ENCODE measurements at regions not wholly inside any gene's neighbourhood (a gene's known extent, or its start where the extent isn't known, plus 50 kb on each side); places are given as distances from the start of the nearest gene placed in this dataset.
"Not testable (repeated sequence)": the region's sequence is repeated elsewhere in the genome, so short reads cannot be mapped to it uniquely, and the experiment has no call there.

DNA sequence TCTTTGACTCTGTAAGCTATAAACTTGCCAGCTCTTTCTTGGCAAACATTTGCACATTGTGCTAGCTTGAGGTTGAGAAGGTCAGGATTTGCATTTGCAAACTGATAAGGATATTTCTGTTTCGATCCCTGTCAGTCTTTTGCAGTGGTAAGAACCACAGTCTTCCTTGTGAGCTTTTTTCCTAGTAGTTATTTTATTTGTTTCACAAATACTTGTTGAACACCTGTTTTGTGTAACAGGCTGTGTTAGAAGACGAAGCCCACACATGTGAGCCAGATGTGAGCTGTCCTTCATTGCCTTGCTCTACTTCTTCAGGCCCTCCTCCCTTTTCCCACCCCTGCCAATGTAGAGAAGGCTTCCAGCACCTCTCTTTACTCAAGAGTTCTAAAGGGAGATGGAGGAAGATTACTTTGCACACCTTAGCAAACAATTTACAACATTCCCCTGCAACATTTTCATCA, 327.0 kb upstream of the KLF4 start:
- DNase-seq (ENCODE audit: low read depth, low spot score) = no peak

DNA sequence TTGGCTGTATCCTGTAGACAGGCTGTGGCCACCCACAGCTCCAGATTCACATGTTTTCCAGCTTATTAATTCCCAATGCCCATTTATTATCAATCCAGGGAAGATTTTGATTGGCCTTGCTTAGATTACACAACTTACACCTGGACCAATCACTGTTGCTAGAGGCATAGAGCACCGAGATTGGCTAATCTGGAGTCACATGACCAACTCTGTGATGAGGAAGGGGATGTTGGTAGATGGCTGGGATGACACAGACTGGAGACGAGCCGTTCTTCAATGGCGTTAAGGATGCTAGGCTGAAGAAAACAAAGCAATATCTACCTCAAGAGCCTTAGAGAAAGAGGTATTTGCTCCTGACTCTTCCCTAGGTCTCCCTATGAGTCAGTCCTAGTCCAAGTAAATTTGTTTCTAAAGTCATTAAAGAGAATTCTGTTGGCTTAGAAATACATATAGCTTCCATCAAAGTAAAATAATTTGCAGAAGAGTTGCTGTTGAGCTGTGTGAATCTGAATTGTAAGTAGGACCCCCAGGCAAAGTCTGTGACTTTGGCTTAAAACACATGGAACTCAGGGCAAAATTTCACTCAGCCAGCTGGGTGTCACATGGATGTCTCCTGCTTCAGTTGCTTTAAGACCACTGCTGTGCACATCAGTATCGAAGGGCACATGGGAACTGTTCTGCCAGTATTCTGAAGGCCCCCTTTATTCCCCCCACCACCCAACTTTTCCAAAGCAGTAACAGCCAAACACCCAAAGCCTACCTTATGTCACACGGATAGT, 326.4 kb upstream of the KLF4 start:
- DNase-seq (ENCODE audit: low read depth, low spot score) = no peak

DNA sequence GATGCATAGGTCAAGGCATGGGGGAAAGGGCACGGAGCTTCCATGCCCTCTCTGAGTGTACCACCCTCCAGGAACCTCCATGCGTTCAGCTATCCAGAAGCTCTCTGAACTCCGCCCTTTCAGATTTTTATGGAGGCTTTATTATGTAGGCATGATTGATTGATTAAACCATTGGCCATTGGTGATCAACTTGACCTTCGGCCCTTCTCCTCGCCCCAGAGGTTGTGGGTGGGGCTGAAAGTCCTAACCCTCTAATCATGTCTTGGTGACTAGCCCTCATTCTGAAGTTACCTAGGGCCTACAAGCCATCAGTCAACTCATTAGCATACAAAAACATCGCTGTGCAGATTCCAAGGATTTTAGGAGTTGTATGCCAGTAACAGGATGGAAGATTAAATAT, 323.7 kb upstream of the KLF4 start:
- no peak for DNase-seq (ENCODE audit: low read depth, low spot score)

DNA sequence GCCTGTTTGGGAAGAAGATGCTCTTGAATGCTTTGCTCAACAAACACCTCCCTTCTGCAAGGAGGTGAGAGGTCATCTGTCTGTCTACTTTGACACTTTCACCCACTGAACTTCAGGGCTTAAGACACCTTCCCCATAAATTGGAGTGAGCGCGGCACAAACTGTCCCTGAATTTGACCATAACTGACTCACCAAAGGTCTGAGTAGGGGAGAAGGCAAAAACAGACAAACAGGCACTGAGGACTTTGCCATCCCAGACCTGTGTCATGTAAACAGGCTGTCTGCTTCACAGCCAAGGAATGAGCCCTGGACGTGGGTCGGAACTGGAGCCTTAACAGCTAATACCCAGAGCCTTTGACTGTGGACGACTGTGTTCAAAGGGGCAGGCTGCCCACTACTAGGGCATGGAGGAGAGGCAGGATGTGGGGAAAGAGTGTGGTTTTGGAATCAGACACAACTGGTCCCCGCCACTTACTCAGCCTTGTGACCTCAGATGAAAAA, 320.9 kb upstream of the KLF4 start:
- no peak for DNase-seq (ENCODE audit: low read depth, low spot score)

DNA sequence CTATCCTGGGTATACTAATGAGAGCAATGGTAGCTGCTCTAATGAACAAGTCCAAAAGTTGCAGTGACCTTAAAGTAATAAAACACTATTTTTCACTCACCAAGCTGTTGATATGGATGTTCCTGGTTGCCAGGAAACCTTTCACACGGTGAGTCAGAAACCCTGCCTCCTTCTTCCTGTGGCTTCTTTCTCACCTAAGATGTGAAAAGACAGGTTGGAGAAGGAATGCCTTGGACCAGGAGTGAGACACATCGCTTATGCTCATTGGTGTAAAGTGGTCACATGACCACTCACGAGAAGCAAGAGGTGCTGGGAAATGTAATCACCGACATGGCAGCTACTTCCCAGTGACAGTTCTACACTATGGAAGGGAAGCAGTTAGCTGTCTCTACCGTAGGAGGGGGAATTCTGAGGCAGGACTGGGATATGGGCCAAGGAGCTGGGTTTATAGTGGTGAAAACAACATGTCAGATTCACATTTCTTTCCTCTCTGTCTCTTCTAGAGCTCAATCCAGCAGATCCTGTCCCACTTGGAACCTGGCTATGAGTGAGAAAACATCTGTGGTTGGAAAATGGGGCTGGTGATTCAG, 320.4 kb upstream of the KLF4 start:
- DNase-seq (ENCODE audit: low read depth, low spot score) = no peak

DNA sequence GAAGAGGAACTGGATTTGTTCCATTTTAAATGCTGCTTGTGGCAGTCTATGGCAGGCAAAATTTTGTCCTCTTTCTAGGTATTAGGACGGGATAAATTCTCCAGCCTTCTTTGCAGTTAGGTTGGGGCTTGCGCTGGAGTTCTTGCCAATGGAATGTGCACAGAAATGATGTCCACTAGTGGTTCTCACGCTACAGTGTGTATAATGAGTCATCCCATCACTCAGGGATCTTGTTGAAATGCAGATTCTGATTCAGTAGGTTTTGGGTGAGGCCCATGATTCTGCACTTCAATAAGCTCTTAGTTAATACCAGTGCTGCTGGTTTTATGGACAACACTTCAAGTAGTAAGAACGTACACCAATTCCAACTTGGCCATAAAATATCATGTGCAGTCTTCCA, 317.6 kb upstream of the KLF4 start:
- DNase-seq (ENCODE audit: low read depth, low spot score) = no peak

DNA sequence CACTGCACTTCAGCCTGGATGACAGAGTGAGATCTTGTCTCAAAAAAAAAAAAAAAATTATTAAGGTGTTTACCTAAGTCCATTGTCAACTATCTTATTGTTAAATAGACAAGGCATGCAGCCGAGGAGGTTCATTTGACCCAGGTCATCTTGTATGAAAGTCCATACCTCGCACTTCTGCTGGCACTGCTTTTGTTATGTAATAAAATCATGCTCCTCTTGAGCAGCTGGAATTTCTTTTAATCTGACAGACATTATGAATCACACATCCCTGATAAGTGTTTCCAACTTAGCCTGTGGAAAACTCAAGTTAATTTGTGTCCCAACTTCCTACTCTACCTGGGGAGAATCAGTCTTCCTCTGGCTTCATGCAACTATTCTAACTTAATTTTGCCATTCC, 315.6 kb upstream of the KLF4 start:
- DNase-seq (ENCODE audit: low read depth, low spot score) = no peak

DNA sequence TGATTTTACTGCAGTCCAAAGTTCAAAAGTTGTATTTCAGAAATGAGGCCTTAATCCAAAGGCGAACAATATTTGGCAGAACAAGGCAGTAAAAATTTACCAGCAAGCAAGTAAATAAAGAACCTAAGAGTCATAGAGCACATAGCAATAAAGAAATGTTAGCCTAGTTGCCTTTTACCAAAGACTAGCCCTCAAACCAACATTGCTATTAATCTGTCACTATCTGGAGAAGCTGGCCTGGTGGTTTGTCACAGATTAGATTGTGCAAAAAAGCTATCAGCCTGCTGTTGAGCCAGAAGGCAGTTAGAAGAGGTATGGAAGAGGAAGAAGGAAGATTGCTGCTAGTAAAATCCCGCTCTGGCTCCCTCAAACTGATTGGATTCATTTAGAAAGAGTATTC, 304.7 kb upstream of the KLF4 start:
- no peak for DNase-seq (ENCODE audit: low read depth, low spot score)

DNA sequence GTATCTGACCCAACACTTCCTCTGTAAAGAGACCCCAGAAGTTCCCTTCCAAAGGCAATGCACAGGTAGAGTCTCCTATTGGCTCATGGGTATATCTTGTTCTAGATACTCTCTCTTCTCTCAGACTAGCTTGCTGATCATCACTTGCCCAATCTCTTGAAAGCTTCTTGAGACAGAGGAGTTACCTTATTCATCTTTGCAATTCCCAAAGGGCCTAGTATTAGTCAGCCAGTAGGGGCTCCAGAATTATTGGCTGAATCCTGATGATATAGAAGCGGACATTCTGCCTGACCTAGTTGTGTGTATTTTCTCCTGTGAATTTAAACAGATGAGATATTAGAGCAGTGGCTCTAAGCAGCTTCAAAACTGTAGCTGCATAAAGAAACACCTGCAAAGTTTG, 304.0 kb upstream of the KLF4 start:
- DNase-seq (ENCODE audit: low read depth, low spot score) = no peak

DNA sequence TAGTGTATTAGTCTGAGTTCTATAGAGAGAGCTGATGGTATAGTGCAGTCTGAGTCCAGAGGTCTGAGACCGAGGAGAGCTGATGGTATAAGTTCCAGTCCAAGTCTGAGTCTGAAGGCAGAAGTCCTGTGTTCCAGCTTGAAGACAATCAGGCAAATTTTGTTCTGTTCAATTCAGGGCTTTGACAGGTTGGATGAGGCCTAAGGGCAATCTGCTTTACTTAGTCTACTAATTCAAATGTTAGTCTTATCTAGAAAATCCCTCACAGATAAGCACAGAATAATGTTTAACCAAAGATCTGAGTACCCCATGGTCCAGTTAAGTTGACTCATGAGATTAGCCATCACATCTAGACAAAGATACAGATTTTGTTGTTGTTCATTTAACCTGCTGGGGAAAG, 303.0 kb upstream of the KLF4 start:
- DNase-seq (ENCODE audit: low read depth, low spot score) = no peak

DNA sequence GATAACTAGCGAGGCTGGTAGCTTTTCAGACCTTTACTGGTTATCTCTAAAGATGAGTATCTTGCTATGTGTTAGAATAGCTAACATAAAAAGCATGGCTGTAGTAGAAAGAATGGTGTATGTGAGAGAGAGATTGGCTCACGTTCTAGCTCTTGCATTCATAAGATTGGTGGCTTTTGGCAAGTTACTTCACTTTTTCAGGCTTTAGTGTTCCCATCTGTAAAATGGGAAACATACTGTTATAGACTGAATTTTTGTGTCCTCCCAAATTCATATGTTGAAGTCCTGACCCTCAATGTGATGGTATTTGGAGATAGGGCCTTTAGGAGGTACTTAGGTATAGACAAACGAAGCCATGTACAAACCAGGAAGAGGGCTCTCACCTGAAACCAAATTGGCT, 302.4 kb upstream of the KLF4 start:
- no peak for DNase-seq (ENCODE audit: low read depth, low spot score)

DNA sequence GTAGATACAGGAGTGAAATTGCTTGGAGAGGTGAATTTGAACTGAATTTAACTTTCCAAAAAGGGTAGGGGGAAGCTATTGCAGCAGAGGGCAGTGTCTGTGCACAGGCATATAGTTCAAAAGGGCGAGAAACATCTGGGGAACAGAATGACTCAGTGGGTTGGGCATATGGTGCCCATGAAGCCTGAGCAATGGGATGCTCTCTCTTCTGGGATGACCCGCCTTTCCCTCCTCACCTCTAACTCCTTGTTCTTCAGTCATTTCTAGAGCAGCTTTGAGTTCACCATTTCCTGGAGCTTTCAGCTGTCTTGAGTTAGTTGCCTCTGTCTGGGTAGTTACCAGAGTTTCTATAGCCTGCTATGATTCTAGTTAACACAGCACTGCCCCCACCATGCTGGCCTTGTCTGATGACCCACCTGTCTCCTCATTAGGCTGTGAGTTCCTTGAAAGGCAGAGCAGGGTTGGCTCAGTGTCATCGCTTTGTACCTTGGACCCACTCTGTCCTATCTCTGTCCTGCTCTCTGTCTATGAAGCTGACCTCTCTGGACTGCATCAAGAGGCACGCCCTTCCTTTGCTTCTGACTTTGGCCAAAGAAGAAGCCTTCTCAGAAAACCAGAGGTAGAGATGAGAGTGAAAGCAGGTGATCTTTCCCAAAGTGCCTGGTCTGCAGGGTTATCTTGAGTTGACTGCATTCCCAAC, 299.6 kb upstream of the KLF4 start:
- no peak for DNase-seq (ENCODE audit: low read depth, low spot score)

DNA sequence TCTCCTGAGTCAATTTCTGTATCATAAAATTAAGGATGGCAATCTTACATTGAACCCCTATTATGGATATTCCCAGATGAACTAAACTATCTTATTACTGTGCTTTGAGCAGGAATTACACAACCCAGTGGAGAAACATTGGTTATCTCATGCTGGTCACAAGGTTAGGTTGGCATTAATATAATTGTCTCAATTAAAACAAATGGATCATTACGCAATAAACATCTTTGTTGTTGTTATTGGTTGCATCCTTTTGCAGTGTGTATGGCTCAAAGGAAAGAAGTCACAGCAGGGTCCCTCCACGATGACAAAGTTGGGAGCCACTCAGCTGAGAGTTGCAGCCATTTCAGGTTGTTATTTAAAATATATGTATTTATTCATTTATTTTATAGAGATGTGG, 297.0 kb upstream of the KLF4 start:
- DNase-seq (ENCODE audit: low read depth, low spot score) = no peak

DNA sequence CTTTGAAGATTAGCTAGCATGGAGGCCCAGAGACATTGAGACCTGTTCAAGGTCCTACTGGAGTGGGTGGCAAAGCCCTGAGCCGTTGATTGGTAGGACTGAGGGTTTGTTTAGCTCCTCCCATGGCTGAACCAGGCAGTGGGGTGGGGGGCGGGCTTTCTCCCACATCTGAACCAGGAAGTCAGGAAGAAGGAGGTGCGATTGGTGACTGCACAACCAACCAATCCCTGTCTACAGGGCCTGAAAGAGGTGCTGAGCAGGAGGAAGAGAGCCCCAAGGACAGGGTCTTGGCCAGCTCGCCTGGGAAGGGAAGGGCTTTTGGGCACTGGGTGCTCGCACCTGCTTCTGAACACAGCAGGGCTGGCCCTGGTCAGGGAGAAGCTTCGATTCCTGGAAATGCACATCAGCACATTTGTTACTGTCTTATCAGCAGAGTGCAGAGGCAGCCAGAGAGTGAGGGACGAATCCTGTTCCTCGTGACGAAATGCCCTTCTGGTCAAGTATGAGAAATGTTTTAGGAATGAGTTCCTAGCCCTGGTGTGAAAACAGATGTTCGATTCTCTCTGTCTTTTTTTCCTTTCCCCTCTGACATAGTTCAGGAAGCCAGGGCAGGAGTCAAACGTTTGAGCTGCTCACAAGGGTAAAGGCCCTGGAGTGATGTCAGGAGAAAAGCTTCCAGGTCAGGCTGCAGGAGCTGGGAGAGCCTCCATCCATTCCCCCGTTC, 294.8 kb upstream of the KLF4 start:
- DNase-seq (ENCODE audit: low read depth, low spot score) = no peak

DNA sequence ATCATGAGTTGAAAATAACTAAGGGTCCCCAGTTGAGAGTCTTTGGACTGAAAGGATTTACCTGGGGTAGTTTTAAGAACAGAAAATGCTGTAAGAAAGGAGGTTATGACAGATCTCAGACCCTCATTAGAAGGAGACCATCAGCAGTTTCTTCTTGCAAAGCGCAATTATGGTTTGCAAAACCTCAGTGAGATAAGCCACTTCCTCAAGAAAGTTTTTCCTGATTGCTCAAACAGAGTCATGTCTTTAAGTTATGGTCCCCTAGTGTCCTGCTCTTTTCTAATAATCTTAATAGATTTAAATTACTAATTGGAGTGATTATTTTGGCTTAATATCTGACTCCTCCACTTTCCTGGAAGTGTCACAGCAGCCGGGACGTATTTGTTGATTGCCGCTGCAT, 293.2 kb upstream of the KLF4 start:
- DNase-seq (ENCODE audit: low read depth, low spot score) = no peak

DNA sequence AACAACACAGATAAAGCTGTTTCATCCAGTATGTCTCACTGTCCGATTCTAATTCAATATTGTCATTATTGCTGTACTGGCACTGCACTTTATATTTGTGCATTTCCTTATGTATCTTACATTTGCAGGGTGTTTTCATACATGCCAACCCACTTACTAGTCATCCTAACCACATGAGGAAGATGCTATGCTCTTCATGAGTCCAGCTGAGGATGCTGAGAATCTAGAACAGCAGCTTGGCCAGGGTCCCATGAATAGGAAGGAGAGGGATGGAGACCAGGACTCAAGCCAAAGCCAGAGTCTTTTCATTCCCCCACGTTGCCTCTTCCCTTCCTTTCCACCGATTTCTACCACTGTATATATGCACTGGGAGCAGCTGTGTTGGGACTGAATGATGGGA, 292.8 kb upstream of the KLF4 start:
- no peak for DNase-seq (ENCODE audit: low read depth, low spot score)

DNA sequence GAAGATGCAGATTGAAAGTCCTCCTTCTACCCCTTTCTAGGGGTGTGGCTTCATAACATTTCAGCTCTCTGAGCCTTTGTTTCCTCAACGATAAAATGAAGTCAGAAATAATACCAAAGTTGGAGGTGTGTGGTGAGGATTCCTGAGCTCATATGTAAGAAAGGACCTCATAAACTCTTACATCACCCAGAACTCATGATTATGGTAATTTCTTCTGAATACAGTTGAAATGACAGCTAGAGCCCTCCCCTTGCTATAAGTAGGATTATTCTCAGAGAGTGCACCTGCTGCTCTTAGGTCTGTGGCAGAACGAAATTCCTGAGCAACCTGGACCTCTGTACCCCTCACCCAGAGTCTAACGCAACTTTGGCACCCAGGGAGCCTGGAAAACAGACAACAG, 291.4 kb upstream of the KLF4 start:
- no peak for DNase-seq (ENCODE audit: low read depth, low spot score)

DNA sequence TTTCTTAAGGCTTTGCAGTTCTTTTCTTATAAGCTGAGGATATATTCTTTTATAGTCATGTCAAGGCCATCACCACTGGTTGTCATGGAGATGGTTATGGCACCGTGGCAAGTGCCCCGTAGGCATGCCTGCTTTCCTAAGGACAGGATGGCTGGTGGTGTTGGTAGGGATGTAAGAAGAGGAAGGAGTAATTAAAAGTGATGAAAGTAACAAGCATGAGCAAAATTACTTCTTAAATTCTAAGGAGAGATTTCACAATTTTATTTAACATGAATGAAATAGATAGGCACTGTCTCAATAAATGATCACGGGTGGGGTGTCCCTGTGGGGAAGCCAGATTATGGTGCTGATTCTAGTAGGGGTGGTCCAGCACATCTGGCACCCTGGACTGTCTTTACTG, 290.2 kb upstream of the KLF4 start:
- no peak for DNase-seq (ENCODE audit: low read depth, low spot score)

DNA sequence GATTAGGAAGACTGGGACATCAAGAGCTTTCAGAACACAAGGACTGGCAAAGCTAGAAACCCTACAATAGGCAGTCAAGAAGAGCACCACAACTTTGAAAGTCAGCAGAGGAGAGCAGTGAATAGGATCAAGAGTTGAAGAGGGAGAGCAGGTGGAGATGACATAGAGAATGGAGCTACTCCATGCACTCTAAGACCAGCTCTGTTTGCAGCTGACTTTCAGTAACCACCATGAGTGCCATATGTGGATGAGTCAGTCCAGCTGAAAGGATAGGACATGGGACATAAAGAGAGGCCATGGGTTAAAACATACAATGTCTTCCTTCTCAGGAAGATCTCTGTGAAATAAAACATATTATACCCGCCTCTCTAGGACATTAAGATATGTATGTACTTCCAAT, 289.1 kb upstream of the KLF4 start:
- no peak for DNase-seq (ENCODE audit: low read depth, low spot score)

DNA sequence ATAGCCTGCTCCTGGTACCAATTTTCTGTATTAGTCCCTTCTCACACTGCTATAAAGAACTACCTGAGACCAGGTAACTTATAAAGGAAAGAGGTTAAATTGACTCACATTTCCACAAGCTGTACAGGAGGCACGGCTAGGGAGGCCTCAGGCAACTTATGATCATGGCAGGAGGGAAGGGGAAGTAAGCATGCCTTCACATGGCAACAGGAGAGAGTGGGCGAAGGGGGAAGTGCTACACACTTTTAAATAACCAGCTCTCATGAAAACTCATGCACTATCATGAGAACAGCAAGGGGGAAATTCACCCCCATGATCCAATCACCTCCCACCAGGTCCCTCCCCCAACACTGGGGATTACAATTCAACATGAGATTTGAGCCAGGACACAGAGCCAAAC, 284.5 kb upstream of the KLF4 start:
- DNase-seq (ENCODE audit: low read depth, low spot score) = not testable (repeated sequence)

DNA sequence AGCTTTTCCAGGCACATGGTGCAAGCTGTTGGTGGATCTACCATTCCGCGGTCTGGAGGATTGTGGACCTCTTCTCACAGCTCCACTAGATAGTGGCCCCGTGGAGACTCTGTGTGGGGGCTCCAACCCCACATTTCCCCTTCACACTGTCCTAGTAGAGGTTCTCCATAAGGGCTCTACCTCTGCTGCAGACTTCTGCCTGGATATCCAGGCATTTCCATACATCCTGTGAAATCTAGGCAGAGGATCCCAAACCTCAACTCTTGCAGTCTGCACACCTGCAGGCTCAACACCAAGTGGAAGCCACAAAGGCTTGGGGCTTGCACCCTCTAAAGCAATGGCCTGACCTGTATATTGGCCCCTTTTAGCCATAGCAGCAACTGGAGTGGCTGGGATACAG, 283.4 kb upstream of the KLF4 start:
- no peak for DNase-seq (ENCODE audit: low read depth, low spot score)

DNA sequence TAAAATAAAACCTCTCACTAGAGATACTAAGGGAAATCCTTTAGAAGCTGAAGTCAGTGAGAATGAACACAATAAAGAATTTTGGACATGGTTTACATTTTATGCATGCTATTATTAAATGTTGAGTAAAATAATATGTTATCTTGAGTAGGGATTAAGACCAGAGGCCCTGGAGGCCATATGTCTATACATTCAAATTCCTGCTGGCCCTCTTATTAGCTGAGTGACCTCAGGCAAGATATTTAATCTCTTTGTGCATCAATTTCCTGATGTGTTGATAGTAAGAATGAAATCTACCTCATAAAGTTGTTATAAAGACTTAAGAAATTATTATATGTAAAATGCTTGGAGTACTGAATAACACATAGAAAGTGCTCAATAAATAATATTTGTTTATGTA, 281.1 kb upstream of the KLF4 start:
- DNase-seq (ENCODE audit: low read depth, low spot score) = no peak
